ENCODE measurements at regions not wholly inside any gene's neighbourhood (a gene's known extent, or its start where the extent isn't known, plus 50 kb on each side); places are given as distances from the start of the nearest gene placed in this dataset.

GRCh38 chr5:98110791-98111190 lies 662.7 kb upstream of the RGMB start:
- DNase-seq (ENCODE audit: low spot score) = no peak
- H3K9me3 ChIP-seq = no peaks in the 10 kb centered on the region
- no peaks in the 10 kb centered on the region for H3K36me3 ChIP-seq
- intact Hi-C loops (cut with DNase I) = no loop called here
- no peak for TF ChIP-seq POLR2AphosphoS5 (IDR thresholded peaks at IDR 0.05)
- TF ChIP-seq, protein P1, sequence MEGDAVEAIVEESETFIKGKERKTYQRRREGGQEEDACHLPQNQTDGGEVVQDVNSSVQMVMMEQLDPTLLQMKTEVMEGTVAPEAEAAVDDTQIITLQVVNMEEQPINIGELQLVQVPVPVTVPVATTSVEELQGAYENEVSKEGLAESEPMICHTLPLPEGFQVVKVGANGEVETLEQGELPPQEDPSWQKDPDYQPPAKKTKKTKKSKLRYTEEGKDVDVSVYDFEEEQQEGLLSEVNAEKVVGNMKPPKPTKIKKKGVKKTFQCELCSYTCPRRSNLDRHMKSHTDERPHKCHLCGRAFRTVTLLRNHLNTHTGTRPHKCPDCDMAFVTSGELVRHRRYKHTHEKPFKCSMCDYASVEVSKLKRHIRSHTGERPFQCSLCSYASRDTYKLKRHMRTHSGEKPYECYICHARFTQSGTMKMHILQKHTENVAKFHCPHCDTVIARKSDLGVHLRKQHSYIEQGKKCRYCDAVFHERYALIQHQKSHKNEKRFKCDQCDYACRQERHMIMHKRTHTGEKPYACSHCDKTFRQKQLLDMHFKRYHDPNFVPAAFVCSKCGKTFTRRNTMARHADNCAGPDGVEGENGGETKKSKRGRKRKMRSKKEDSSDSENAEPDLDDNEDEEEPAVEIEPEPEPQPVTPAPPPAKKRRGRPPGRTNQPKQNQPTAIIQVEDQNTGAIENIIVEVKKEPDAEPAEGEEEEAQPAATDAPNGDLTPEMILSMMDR (IDR thresholded peaks at IDR 0.05) = no peak
- no peak for TF ChIP-seq POLR2A (IDR thresholded peaks at IDR 0.05)
- H3K4me1 ChIP-seq (replicated peaks) = no peaks in the 10 kb centered on the region
- WGBS = 58% methylated on average over 4 of the region's 4 CpGs
- H3K27me3 ChIP-seq (replicated peaks; ENCODE audit: insufficient read depth) = no peaks in the 10 kb centered on the region
- no peak overlapping the region for H3K27ac ChIP-seq
- no peak overlapping the region for H3K4me3 ChIP-seq

GRCh38 chr5:98111686-98112085 lies 661.8 kb upstream of the RGMB start:
- intact Hi-C loops (cut with DNase I) = no loop called here
- H3K4me1 ChIP-seq (replicated peaks) = no peaks in the 10 kb centered on the region
- no peaks in the 10 kb centered on the region for H3K36me3 ChIP-seq
- H3K27me3 ChIP-seq (replicated peaks; ENCODE audit: insufficient read depth) = no peaks in the 10 kb centered on the region
- no peak for TF ChIP-seq POLR2A (IDR thresholded peaks at IDR 0.05)
- no peak for TF ChIP-seq POLR2AphosphoS5 (IDR thresholded peaks at IDR 0.05)
- TF ChIP-seq, protein P1 (IDR thresholded peaks at IDR 0.05) = no peak
- no peak overlapping the region for H3K27ac ChIP-seq
- H3K4me3 ChIP-seq = no peak overlapping the region
- no peak for DNase-seq (ENCODE audit: low spot score)
- no peaks in the 10 kb centered on the region for H3K9me3 ChIP-seq

DNA sequence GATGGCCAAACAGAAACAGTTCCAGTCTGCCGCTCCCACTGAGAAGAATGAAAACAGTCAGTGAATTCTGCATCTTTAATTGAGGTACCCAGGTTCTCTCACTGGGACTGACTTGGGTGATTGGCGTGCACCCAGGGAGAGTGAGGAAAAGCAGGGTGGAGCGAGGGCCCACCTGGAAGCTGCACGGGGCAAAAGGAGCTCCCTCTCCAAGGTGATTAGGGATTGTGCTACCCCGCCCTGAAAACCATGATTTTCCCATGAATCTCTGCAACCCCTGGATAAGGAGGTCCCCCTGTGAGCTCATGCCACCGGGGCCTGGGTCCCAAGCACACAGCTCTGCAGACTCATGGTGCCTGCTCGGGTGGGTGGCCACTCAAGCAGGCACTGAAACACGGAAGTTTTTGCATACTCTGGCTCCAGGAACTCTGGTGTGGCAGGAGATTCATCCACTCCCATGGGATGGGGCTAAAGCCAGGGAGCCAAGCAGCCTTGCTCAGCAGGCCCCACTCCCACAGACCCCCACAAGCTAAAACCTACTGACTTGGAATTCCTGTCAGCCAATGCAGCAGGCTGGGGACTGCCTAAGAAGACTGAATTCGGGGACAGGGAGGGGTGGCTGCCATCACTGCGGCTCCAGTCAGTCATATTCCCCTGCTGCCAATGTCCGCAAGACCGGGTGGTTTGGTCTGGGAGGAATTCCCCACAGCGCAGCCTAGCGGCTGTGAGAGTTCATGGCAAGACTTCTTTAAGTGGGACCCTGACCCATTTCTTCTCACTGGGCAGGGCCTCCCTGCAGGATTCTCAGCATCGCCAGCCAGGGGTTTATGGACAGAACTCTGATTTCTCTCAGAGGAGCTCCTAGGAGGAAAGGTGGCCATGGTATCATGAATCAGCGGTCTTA lies 652.2 kb upstream of the RGMB start:
- no peak for TF ChIP-seq POLR2A (IDR thresholded peaks at IDR 0.05)
- TF ChIP-seq, protein P1 (IDR thresholded peaks at IDR 0.05) = no peak
- Histone ChIP-seq H3K4me3 (no peak overlapping the region), H3K27me3 (replicated peaks; ENCODE audit: insufficient read depth) (no peaks in the 10 kb centered on the region), H3K27ac (no peak overlapping the region), H3K36me3 (no peaks in the 10 kb centered on the region), H3K4me1 (replicated peaks) (no peaks in the 10 kb centered on the region), H3K9me3 (no peaks in the 10 kb centered on the region)
- WGBS = 91% methylated on average over 16 of the region's 16 CpGs
- intact Hi-C loops (cut with DNase I) = no loop called here
- DNase-seq (ENCODE audit: low spot score) = no peak

GRCh38 chr5:98128271-98128670 lies 645.2 kb upstream of the RGMB start:
- WGBS = 83% methylated on average over 2 of the region's 2 CpGs
- intact Hi-C loops (cut with DNase I) = no loop called here
- TF ChIP-seq POLR2A (IDR thresholded peaks at IDR 0.05) (no peak), POLR2AphosphoS5 (IDR thresholded peaks at IDR 0.05) (no peak)
- TF ChIP-seq, protein P1 (IDR thresholded peaks at IDR 0.05) = no peak
- DNase-seq (ENCODE audit: low spot score) = no peak
- Histone ChIP-seq H3K27ac (no peak overlapping the region), H3K9me3 (no peaks in the 10 kb centered on the region), H3K27me3 (replicated peaks; ENCODE audit: insufficient read depth) (no peaks in the 10 kb centered on the region), H3K4me1 (replicated peaks) (no peaks in the 10 kb centered on the region), H3K36me3 (no peaks in the 10 kb centered on the region), H3K4me3 (no peak overlapping the region)

- no peak overlapping the region for H3K4me3 ChIP-seq
- no peaks in the 10 kb centered on the region for H3K36me3 ChIP-seq
- DNase-seq (ENCODE audit: low spot score) = no peak
- no peaks in the 10 kb centered on the region for H3K27me3 ChIP-seq (replicated peaks; ENCODE audit: insufficient read depth)
- H3K27ac ChIP-seq = no peak overlapping the region
- H3K9me3 ChIP-seq = no peaks in the 10 kb centered on the region
- H3K4me1 ChIP-seq (replicated peaks) = no peaks in the 10 kb centered on the region
- intact Hi-C loops (cut with DNase I) = no loop called here
- TF ChIP-seq POLR2A (IDR thresholded peaks at IDR 0.05) (no peak), POLR2AphosphoS5 (IDR thresholded peaks at IDR 0.05) (no peak)
- TF ChIP-seq, protein P1 (IDR thresholded peaks at IDR 0.05) = no peak
- WGBS = 86% methylated on average over 2 of the region's 2 CpGs
These were observed 644.6 kb upstream of the RGMB start for GRCh38 chr5:98128846-98129245.
